ENCODE measurements at regions not wholly inside any gene's neighbourhood (a gene's known extent, or its start where the extent isn't known, plus 50 kb on each side); places are given as distances from the start of the nearest gene placed in this dataset.

DNA sequence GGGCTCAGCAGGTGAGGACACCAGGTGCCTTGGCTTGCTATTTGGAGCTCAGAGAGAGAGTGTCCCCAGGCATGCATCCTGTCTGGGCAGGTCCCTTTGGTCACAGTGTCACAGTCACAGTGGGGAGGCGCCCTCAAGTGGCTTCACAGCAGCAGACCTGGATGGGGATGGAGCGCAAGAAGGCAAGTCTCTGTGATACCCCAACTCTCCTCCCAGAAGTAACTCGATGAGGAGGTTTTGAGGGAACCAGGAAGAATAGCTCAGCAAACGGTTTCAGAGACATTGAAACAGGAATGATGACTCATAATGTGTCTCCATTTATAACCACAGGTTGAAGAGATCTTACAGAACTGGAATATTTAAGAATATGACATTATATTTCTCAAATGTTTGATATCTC, 66.5 kb upstream of the SH3GL3 start:
- TF ChIP-seq, protein P1, sequence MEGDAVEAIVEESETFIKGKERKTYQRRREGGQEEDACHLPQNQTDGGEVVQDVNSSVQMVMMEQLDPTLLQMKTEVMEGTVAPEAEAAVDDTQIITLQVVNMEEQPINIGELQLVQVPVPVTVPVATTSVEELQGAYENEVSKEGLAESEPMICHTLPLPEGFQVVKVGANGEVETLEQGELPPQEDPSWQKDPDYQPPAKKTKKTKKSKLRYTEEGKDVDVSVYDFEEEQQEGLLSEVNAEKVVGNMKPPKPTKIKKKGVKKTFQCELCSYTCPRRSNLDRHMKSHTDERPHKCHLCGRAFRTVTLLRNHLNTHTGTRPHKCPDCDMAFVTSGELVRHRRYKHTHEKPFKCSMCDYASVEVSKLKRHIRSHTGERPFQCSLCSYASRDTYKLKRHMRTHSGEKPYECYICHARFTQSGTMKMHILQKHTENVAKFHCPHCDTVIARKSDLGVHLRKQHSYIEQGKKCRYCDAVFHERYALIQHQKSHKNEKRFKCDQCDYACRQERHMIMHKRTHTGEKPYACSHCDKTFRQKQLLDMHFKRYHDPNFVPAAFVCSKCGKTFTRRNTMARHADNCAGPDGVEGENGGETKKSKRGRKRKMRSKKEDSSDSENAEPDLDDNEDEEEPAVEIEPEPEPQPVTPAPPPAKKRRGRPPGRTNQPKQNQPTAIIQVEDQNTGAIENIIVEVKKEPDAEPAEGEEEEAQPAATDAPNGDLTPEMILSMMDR (IDR thresholded peaks at IDR 0.05) = no peak
- peak in 1 of 2 donors; percentile 23 for TF ChIP-seq POLR2AphosphoS5 (IDR thresholded peaks at IDR 0.05; ENCODE audit: insufficient read depth in 1 of 2, low read depth in 1 of 2)

Data from vagina (tissue), 2 donors.